Loucy (cell line): ENCODE measurements at regions not wholly inside any gene's neighbourhood (a gene's known extent, or its start where the extent isn't known, plus 50 kb on each side); places are given as distances from the start of the nearest gene placed in this dataset.

Source experiments
- CTCF ChIP-seq: fragments of 200-600 bp; sonication (generic); conservative IDR thresholded peaks from 2 replicates; pipeline ENCODE4 v1.5.1; 2014; ENCODE audit warnings: mild to moderate bottlenecking, antibody characterized with exemption, low read length
- EZH2phosphoT487 ChIP-seq: fragments of 200-600 bp; IDR thresholded peaks from 2 replicates; pipeline ENCODE4 v1.6.1; 2018; ENCODE audit warnings: antibody characterized with exemption, mild to moderate bottlenecking, moderate library complexity, borderline replicate concordance

GRCh38 chr14:28709571-28710305 lies 56.8 kb upstream of the FOXG1 start:
- TF ChIP-seq EZH2phosphoT487 (no peak), CTCF (no peak)
